ENCODE measurements at regions not wholly inside any gene's neighbourhood (a gene's known extent, or its start where the extent isn't known, plus 50 kb on each side); places are given as distances from the start of the nearest gene placed in this dataset.

DNA sequence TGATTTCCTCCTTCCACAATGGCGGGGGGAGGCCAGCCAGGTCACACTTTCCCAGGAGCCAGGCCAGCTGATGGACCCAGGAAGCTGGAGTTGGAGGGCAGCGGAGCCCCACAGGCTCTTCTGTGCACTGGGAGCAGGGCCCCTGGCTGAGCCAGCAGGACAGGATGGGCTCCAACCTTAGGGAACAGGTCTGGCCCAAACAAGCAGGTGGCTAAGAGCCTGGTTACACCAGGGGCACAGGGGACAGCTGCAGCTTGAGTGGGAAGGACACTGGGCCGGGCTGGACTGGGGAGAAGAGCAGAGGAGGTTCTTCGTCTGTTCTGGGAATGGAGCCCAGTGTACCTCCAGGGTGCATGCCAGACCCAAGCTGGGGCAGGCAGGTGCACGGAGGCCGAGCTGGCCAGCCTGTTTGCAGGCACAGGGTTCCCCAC lies 102.3 kb downstream of the DLL1 start:
- DNase-seq (ENCODE audit: low spot score in 2 of 2, unreplicated experiment in 2 of 2): peak in 1 of 2 experiments; percentile 28
- Mint-ChIP-seq H3K9me3 (peaks cover 2% of the 10 kb centered on the region), H3K27ac (no peak overlapping the region), H3K36me3 (peaks cover under 1% of the 10 kb centered on the region), H3K4me3 (no peak overlapping the region), H3K4me1 (no peaks in the 10 kb centered on the region), H3K27me3 (ENCODE audit: low read depth) (peaks cover 3% of the 10 kb centered on the region)
- TF ChIP-seq, protein P1, sequence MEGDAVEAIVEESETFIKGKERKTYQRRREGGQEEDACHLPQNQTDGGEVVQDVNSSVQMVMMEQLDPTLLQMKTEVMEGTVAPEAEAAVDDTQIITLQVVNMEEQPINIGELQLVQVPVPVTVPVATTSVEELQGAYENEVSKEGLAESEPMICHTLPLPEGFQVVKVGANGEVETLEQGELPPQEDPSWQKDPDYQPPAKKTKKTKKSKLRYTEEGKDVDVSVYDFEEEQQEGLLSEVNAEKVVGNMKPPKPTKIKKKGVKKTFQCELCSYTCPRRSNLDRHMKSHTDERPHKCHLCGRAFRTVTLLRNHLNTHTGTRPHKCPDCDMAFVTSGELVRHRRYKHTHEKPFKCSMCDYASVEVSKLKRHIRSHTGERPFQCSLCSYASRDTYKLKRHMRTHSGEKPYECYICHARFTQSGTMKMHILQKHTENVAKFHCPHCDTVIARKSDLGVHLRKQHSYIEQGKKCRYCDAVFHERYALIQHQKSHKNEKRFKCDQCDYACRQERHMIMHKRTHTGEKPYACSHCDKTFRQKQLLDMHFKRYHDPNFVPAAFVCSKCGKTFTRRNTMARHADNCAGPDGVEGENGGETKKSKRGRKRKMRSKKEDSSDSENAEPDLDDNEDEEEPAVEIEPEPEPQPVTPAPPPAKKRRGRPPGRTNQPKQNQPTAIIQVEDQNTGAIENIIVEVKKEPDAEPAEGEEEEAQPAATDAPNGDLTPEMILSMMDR (IDR thresholded peaks at IDR 0.05; ENCODE audit: unreplicated experiment): no peak

DNA sequence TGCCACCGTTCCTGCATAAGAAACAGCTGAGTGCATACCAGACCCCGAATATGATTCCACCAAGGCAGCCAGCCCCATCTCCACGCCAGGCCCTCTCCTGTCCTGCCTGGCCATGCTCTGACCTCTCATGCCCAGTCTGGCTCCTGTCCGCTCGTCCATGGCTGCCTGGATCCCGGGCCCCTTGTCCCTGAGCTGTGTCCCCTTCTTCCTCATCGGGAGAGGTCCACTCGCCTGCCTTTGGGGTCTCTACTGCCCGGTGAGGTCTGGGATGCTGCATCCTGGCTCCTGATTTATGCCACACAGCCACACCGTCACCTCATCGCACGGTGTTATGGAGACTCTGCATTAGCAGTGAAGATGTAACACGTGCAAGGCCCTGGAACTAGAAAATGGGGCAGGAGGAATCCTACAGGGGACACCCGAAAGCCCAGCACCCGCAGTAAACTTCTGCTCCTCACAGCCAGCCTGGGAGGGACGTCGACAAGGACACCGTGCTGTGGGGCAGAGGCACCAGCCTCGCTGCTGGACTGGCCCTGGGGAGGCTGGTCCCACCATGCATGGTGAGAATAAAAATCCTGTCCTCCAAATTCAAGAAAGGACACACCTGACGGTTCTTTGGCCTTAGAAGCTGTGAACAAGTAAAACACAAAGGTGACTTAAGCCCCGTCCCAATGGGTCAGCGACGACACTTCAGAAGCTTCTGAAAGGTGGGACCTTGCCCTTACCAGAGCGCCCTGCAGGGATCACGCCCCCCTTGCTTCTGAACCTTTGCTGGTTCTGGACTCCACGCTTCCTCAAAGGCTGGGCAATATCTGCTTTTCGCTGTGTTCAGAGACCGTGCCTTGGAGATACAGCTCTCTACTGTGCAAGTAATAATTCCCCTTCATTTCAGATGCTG lies 103.0 kb downstream of the DLL1 start:
- Mint-ChIP-seq H3K9me3 (peaks cover 5% of the 10 kb centered on the region), H3K36me3 (no peaks in the 10 kb centered on the region), H3K27ac (no peak overlapping the region), H3K27me3 (ENCODE audit: low read depth) (peaks cover 5% of the 10 kb centered on the region), H3K4me3 (no peak overlapping the region), H3K4me1 (no peaks in the 10 kb centered on the region)
- peak in 1 of 2 experiments; percentile 32 for DNase-seq (ENCODE audit: low spot score in 2 of 2, unreplicated experiment in 2 of 2)
- TF ChIP-seq, protein P1 (IDR thresholded peaks at IDR 0.05; ENCODE audit: unreplicated experiment): no peak

DNA sequence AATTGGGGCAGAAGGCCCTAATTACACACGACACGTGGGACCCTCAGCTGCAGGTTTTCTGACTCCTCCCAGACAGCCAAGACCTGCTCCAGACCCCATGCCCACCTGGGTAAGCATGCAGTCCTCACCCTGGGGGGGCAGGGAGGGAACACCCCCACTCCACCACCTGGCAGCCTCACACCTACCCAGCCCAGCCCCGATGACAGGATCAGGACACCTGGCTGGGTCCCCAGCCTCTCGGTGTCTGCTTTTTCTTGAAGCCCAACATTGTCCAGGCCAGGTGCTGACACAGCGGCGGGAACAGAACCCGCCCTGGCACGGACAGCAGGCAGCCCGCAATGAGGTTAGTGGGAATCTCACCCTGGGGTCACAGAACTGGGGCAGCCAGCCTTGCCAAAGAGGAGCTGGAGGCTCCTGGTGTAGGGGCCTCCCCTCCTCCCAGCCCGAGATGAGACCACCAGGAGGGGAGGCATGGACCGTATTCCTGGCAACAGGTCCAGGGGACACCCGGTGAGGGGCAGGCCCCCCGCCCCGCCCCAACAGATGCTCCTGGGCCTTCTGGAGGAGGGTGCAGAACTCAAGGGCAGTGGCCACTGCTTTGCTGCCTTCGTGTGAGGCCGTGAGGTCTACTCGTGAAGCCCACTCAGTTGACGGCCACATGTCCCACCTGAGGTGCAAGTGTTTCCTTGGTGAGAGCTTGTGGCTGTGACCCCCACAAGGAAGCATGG lies 103.8 kb downstream of the DLL1 start:
- peak in 1 of 2 experiments; percentile 36 for DNase-seq (ENCODE audit: low spot score in 2 of 2, unreplicated experiment in 2 of 2)
- Mint-ChIP-seq H3K9me3 (peaks cover 5% of the 10 kb centered on the region), H3K4me1 (no peaks in the 10 kb centered on the region), H3K27ac (no peak overlapping the region), H3K27me3 (ENCODE audit: low read depth) (peaks cover 9% of the 10 kb centered on the region), H3K4me3 (no peak overlapping the region), H3K36me3 (no peaks in the 10 kb centered on the region)
- TF ChIP-seq, protein P1 (IDR thresholded peaks at IDR 0.05; ENCODE audit: unreplicated experiment): no peak

DNA sequence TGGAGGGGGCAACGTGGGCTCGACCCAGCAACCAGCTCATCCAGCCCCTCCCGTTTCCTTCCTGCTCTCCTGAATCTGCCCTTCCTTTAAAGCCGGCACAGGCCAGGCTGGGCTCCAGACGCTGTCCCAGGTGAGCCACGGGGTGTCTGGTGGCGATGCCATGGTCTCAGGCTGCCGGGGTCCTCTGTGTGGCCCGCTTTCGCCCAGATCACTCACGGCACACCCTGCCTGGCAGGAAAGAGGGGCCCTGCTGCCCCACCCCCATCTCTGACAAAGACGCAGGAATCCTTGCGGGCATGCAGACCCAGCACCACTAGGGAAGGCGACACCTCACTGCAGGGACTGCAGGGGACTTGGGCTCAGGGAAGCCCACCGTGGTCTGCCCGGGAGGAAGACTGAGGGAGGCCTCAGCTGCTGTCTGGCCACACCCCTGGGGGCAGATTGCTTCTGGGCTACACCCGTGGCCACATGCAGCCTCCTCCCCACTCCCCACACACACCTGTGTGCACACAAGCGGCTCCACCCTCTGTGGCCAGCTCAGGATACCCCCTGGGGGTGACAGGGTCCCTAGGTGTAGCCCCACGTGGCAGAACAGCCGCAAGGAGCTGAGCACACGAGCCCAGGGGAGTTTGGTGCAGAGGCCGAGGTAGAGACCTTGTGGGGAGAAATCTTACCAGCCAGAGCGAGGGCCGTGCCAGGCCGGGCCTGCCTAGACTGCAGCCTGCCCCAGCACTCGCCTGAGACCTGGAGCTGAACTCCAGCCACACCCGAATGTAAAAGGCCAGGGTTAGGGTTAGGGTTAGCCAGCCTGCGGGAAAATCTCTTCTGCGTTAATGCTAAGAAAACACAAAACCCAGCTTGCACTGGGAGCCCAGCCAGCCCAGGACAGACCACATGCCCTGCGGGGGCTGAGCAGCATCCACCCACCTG lies 104.6 kb downstream of the DLL1 start:
- Mint-ChIP-seq H3K27ac (no peak overlapping the region), H3K4me3 (no peak overlapping the region), H3K9me3 (peaks cover 5% of the 10 kb centered on the region), H3K27me3 (ENCODE audit: low read depth) (peaks cover 14% of the 10 kb centered on the region), H3K36me3 (no peaks in the 10 kb centered on the region), H3K4me1 (no peaks in the 10 kb centered on the region)
- TF ChIP-seq, protein P1 (IDR thresholded peaks at IDR 0.05; ENCODE audit: unreplicated experiment): no peak
- DNase-seq (ENCODE audit: low spot score in 2 of 2, unreplicated experiment in 2 of 2): peak in 1 of 2 experiments; percentile 28
